ENCODE measurements at regions not wholly inside any gene's neighbourhood (a gene's known extent, or its start where the extent isn't known, plus 50 kb on each side); places are given as distances from the start of the nearest gene placed in this dataset.

DNA sequence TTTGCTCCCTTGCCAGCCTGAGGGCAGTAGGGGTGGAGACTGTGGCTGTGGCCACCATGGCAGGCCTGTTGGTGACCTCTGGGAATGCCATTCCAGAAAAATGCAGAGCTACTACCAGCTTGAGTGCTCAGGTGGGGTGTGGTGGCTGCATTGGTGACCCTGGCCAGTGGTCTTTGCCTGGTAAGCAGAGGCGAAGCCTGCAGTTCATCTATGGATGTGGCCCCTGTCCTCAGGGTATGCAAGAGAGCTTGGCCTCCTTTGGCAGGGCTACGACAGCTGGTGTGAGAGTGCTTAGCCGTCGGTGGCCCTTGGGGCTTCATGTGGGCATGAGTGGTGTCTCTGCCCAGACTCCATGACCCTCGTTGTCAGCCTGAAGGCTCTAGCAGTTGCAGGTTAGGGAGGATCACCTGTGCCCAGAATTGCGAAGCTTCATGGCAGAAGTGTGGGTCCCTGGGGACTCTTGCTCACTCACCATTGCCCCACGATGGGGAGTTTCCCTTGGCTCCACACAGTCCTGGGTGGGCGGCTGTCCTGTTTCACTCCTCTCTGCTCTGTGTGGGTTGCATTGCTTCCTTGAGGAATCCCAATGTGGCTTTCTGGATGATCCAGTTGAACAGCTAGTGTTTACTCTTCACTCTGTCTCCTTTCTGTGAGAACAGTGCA lies 117.9 kb upstream of the CDH12 start:
- no peak for DNase-seq
- peaks cover 2% of the 10 kb centered on the region for H3K36me3 Mint-ChIP-seq
- no peaks in the 10 kb centered on the region for H3K4me1 Mint-ChIP-seq
- H3K27me3 Mint-ChIP-seq: no peaks in the 10 kb centered on the region
- H3K4me3 Mint-ChIP-seq: no peak overlapping the region
- H3K9me3 Mint-ChIP-seq: peaks cover 16% of the 10 kb centered on the region
- no peak overlapping the region for H3K27ac Mint-ChIP-seq

DNA sequence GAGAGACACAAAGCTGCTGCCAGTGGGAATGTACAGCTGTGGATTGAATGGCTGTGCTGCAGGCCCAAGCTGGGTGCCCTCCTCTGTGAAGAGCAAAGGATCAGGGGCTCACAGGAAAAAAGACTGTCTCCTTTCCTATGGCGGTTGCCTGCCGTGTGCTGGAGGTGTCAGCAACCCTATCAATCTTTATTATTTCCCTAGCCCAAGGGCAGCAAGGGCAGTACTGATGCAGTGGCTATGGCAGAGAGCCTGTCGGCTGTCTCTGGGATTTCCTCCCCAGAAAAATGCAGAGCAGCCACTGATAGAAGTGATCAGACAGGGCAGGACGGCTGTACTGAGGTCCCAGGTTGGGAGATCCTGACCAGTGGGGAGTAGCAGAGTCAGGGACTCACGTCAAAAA lies 117.3 kb upstream of the CDH12 start:
- no peak overlapping the region for H3K27ac Mint-ChIP-seq
- DNase-seq: no peak
- H3K36me3 Mint-ChIP-seq: peaks cover 2% of the 10 kb centered on the region
- peaks cover 16% of the 10 kb centered on the region for H3K9me3 Mint-ChIP-seq
- H3K4me3 Mint-ChIP-seq: no peak overlapping the region
- H3K4me1 Mint-ChIP-seq: no peaks in the 10 kb centered on the region
- no peaks in the 10 kb centered on the region for H3K27me3 Mint-ChIP-seq

DNA sequence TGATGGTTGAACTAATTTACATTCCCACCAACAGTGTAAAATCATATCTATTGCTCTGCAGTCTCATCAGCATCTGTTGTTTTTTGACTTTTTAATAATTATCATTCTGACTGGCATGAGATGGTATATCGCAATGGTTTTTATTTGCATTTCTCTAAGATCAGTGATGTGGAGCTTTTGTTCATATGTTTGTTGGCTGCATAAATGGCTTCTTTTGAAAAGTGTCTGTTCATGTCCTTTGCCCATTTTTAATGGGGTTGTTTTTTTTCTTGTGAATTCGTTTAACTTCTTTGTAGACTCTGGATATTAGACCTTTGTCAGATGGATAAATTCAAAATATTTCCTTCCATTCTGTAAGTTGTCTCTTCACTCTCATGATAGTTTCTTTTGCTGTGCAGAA lies 115.2 kb upstream of the CDH12 start:
- H3K4me1 Mint-ChIP-seq: no peaks in the 10 kb centered on the region
- H3K36me3 Mint-ChIP-seq: peaks cover 2% of the 10 kb centered on the region
- peaks cover 19% of the 10 kb centered on the region for H3K9me3 Mint-ChIP-seq
- H3K4me3 Mint-ChIP-seq: no peak overlapping the region
- H3K27ac Mint-ChIP-seq: no peak overlapping the region
- H3K27me3 Mint-ChIP-seq: no peaks in the 10 kb centered on the region
- no peak for DNase-seq

DNA sequence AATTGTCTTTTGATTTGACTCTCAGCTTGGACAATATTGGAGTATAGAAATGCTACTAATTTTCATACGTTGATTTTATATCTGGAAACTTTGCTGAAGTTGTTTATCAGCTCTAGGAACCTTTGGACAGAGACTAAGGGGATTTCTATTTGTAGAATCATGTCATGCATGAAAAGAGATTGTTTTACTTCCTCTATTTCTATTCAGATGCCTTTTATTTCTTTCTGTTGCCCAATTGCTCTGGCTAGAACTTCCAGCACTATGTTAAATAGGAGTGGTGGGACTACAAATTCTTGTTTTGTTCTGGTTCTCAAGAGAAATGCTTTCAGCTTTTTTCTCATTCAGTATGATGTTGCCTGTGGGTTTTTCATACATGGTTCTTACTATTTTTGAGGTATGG lies 112.8 kb upstream of the CDH12 start:
- Mint-ChIP-seq H3K36me3 (peaks cover 2% of the 10 kb centered on the region), H3K4me1 (no peaks in the 10 kb centered on the region), H3K27me3 (no peaks in the 10 kb centered on the region), H3K27ac (no peak overlapping the region), H3K9me3 (peaks cover 21% of the 10 kb centered on the region), H3K4me3 (no peak overlapping the region)
- DNase-seq: no peak

DNA sequence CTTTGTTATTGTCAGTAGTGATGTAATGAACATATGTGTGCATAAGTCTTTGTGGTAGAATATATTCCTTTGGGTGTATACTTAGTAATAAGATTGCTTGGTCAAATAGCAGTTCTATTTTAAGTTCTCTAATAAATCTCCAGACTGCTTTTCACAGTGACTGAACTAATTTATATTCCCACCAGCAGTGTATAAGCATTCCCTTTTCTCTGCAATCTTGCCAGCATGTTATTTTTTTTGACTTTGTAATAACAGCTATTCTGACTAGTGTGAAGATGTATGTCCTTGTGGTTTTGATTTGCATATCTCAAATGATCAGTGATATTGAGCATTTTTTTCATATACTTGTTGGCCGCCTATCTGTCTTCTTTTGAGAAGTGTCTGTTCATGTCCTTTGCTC lies 111.5 kb upstream of the CDH12 start:
- Mint-ChIP-seq H3K4me3 (no peak overlapping the region), H3K27ac (no peak overlapping the region), H3K36me3 (peaks cover 2% of the 10 kb centered on the region), H3K9me3 (peaks cover 21% of the 10 kb centered on the region), H3K27me3 (no peaks in the 10 kb centered on the region), H3K4me1 (no peaks in the 10 kb centered on the region)
- DNase-seq: no peak

DNA sequence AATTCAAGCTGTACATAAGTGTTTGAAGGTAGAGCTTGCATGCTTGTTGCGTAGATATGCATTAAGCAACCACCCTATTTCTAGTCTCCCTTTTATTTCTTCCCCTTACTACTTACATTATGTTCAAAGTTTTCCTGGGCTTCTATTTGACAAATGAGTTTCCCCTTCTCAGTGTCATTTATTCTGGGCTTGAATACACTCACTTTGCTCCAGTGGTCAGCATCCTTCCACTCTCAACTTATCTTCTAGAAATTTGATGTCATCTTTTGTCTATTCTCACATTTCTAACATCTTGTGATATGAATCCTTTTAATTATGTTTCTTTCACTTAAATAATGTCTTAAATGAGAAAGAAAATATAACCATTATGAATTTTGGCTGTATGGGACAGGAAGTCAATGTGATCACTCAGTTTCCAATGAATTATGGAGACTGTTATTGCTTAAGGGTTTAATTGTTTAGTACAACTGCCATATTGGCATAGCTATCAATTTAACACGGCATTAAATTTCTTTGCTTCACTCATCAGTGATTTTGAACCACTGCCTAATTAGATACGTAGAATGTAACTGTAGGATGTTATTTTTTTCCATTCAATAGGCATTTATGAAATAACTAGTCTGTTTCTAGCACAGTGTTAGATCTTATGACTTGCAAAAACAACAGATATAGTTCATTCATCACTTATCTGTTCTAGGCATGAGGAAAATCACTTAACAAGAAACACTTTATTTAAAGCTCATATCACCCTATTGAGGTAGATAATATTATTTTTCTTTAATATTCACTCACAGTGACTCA lies 105.5 kb upstream of the CDH12 start:
- no peak for DNase-seq
- Mint-ChIP-seq H3K27ac (no peak overlapping the region), H3K27me3 (no peaks in the 10 kb centered on the region), H3K4me3 (no peak overlapping the region), H3K9me3 (peaks cover 3% of the 10 kb centered on the region), H3K36me3 (no peaks in the 10 kb centered on the region), H3K4me1 (no peaks in the 10 kb centered on the region)

DNA sequence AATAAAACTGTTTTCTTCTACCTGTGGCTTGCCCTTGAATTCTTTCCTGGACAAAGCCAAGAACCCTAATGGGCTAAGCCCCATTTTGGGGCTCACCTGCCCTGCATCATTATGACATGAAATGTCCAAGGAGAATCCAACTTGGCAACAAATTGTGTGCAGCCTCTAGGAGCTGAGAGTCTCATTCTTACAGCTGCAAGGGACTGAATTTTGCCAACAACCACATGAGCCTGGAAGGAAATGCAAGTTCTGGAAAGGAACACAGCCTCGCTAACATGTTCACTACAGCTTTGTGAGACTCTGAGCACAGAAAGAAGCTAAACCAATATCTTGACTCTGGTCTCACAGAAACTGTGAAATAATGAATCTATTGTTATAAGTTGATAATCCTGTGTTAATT lies 94.8 kb upstream of the CDH12 start:
- no peak overlapping the region for H3K4me3 Mint-ChIP-seq
- no peak overlapping the region for H3K27ac Mint-ChIP-seq
- H3K36me3 Mint-ChIP-seq: no peaks in the 10 kb centered on the region
- no peak for DNase-seq
- H3K9me3 Mint-ChIP-seq: peaks cover 5% of the 10 kb centered on the region
- H3K4me1 Mint-ChIP-seq: no peaks in the 10 kb centered on the region
- no peaks in the 10 kb centered on the region for H3K27me3 Mint-ChIP-seq

DNA sequence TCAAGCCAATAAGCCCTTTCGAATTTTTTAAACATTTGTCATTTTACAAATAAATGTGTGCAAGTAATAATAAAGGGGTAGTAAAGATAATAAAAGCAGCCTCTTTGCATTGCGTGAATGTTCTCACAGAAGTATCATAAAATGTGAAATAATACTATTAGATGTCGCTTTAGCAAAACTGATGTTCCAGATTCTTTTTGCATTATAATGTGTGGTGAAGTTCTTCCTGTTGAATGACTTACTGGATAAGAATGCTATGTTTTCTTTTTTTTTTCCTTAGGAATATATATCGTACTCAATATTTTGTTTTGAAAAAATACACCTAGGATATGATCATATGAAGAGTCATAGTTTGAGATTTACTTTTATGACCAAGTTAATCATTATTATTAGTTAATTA lies 85.2 kb upstream of the CDH12 start:
- H3K4me1 Mint-ChIP-seq: no peaks in the 10 kb centered on the region
- DNase-seq: no peak
- no peak overlapping the region for H3K27ac Mint-ChIP-seq
- no peak overlapping the region for H3K4me3 Mint-ChIP-seq
- no peaks in the 10 kb centered on the region for H3K27me3 Mint-ChIP-seq
- no peaks in the 10 kb centered on the region for H3K36me3 Mint-ChIP-seq
- peaks cover 5% of the 10 kb centered on the region for H3K9me3 Mint-ChIP-seq

DNA sequence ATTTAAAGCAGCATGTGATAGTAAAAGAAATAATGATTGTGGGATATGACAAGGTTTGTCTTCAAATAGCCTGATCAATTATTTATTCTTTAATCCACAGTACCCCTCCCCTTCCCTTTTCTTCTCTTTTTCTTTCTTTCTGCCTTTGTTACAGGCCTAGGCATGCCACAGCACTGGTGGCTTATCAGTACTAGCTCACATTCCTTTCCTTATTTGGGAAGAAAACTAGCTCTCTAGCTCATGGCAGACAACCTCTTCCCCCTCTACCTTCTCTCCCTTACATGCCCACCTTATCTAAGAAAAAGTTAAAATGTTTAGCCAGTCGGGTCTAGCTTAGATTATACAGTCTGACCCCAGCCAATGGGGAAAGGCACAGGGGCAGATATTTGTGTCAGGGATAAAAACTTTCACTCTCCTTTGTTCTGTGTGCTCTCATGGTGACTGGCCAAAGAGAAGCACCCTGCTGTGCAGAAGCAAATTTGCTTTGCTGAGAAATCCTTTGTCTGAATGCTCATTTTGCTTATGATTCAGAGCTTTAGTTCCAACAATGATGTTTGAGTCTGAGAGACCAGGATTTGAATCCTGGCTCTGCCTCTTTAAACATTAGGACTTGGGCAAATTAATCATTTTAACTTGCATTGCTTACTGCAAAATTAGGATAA lies 75.8 kb upstream of the CDH12 start:
- Mint-ChIP-seq H3K36me3 (no peaks in the 10 kb centered on the region), H3K27ac (no peak overlapping the region), H3K9me3 (peaks cover 9% of the 10 kb centered on the region), H3K4me3 (no peak overlapping the region), H3K27me3 (no peaks in the 10 kb centered on the region), H3K4me1 (no peaks in the 10 kb centered on the region)
- no peak for DNase-seq

DNA sequence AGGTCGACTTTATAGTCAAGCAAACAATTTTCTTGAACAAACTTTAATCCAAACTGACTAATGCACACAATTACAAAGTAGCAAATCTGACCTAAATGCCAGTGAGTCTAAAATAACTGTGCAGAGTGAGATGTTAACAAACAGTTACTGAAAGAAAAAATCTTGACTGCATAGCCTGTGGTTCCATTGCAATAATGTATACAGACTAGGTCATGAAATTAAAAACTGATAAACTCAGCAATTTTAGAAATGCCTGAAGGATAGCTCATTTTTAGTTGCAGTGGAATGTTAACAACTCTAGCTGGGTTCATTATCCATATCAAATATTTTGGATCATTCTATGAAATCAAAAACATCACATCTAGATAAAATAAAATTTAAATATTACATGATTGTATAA lies 73.4 kb upstream of the CDH12 start:
- Mint-ChIP-seq H3K27me3 (no peaks in the 10 kb centered on the region), H3K9me3 (peaks cover 10% of the 10 kb centered on the region), H3K4me1 (no peaks in the 10 kb centered on the region), H3K27ac (no peak overlapping the region), H3K4me3 (no peak overlapping the region), H3K36me3 (no peaks in the 10 kb centered on the region)
- DNase-seq: no peak

DNA sequence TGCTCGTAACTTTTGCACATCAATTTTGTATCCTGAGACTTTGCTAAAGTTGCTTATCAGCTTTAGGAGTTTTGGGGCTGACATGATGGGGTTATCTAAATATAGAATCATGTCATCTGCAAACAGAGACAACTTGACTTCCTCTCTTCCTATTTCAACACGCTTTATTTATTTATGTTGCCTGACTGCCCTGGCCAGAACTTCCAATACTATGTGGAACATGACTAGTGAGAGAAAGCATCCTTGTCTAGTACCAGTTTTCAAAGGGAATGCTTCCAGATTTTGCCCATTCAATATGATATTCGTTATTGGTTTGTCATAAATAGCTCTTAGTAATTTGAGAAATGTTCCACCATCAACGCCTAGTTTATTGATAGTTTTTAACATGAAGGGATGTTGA lies 65.4 kb upstream of the CDH12 start:
- DNase-seq: no peak
- H3K36me3 Mint-ChIP-seq: no peaks in the 10 kb centered on the region
- peaks cover 12% of the 10 kb centered on the region for H3K9me3 Mint-ChIP-seq
- no peaks in the 10 kb centered on the region for H3K27me3 Mint-ChIP-seq
- no peak overlapping the region for H3K4me3 Mint-ChIP-seq
- H3K4me1 Mint-ChIP-seq: no peaks in the 10 kb centered on the region
- H3K27ac Mint-ChIP-seq: no peak overlapping the region

DNA sequence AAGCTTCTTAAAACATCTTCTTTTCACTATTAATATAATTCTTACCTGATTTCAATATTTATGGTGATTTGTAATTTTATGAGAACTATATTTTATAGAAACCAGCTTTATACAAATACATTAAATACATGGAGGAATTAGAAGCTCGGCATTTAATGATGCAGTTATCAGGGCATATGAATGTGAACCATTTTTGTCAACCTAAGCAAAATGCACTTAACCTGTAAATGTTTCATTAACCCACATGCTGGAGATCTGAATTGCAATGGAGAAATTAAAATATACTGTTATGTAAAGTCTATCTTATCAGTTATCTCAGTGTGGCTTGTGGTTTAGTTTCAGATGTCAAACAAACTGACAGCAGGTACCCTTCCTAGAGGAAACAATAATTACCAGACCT lies 63.2 kb upstream of the CDH12 start:
- H3K27me3 Mint-ChIP-seq: no peaks in the 10 kb centered on the region
- peaks cover 6% of the 10 kb centered on the region for H3K9me3 Mint-ChIP-seq
- no peak overlapping the region for H3K27ac Mint-ChIP-seq
- no peak for DNase-seq
- no peak overlapping the region for H3K4me3 Mint-ChIP-seq
- no peaks in the 10 kb centered on the region for H3K36me3 Mint-ChIP-seq
- H3K4me1 Mint-ChIP-seq: no peaks in the 10 kb centered on the region

DNA sequence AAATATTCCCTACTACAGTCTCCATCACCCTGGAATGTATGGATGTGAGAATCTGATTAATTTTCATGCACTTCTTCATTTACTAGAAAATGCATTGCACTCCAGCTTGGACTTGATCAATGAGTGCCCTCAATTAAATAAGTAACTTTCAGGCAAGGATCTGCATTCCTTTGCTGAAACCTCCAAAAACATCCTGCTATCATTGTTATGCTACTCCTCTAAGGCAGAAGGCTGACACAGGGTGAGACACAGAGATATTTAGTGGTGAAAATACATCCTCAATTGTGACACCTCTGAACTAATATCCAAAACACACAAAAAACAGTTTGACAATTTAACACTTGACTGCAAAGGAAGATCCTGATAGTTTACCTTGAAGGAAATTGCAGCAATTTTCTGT lies 57.9 kb upstream of the CDH12 start:
- Mint-ChIP-seq H3K4me1 (no peaks in the 10 kb centered on the region), H3K9me3 (no peaks in the 10 kb centered on the region), H3K36me3 (no peaks in the 10 kb centered on the region), H3K27me3 (no peaks in the 10 kb centered on the region), H3K27ac (no peak overlapping the region), H3K4me3 (no peak overlapping the region)
- DNase-seq: no peak

DNA sequence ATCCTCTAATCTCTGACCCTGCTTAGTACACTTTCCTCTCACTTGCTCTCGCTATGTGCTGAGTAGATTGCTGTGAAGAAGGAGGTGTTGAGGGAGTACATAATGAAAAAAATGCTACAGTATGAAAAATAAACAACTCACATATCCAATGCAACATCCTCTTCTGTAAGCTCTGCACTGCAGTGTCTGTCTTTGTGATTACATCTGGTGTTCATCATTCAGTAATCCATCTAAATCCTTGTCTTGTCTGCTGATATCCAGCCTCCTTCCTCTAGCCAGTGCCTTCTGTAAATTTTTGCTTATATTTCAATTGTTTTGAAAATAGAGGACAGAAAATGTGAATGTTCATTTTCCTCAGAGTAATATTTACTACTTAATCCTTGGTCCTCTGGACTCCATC lies 57.4 kb upstream of the CDH12 start:
- Mint-ChIP-seq H3K4me1 (no peaks in the 10 kb centered on the region), H3K9me3 (no peaks in the 10 kb centered on the region), H3K4me3 (no peak overlapping the region), H3K36me3 (no peaks in the 10 kb centered on the region), H3K27ac (no peak overlapping the region), H3K27me3 (no peaks in the 10 kb centered on the region)
- no peak for DNase-seq

DNA sequence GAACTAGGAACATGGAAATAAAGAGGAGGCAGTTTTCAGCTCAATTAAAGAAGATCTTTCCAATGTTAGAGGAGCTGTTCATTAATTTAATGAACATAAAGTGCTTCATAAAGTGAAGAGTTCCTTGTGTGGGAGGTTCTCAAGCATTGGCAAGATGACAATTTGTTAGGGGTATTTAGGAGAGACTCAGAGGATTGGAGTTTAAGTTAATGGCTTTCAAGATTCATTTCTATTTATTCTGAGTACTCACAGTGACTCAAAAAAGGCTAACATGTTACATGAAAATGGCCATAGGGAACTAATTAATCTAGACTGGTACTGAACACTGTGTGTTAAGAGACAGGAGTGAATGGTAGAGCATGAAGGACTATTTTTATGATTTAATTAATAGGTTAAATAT lies 55.4 kb upstream of the CDH12 start:
- no peaks in the 10 kb centered on the region for H3K27me3 Mint-ChIP-seq
- H3K4me1 Mint-ChIP-seq: no peaks in the 10 kb centered on the region
- no peaks in the 10 kb centered on the region for H3K36me3 Mint-ChIP-seq
- H3K4me3 Mint-ChIP-seq: no peak overlapping the region
- no peak overlapping the region for H3K27ac Mint-ChIP-seq
- no peaks in the 10 kb centered on the region for H3K9me3 Mint-ChIP-seq
- no peak for DNase-seq

DNA sequence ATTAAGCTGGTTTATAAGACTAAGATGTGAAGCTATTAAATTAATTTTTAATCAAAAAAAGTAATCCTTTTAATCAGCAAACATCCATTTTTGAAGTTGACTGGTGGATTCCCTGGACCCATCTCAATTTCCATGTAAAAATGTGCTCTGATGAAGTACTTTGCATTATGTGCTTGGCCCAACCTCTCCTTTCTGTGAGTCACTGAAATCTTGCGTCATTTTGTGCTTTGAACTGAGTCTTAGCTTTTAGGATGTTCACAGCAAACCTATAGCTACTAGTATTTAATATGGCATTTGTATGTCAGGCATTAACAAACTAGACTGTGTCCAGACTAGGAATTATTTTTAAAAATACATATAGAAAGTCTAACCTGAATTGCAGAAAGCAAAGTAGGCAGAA lies 55.0 kb upstream of the CDH12 start:
- H3K4me3 Mint-ChIP-seq: no peak overlapping the region
- no peak overlapping the region for H3K27ac Mint-ChIP-seq
- DNase-seq: no peak

More for the DNA sequence above, 55.0 kb upstream of the CDH12 start:
- Mint-ChIP-seq H3K27me3 (no peaks in the 10 kb centered on the region), H3K9me3 (no peaks in the 10 kb centered on the region), H3K4me1 (no peaks in the 10 kb centered on the region), H3K36me3 (no peaks in the 10 kb centered on the region)

All from activated naive CD8-positive, alpha-beta T cell treated with anti-CD3 and anti-CD28 coated beads for 36 hours (primary cell).